Lower lobe of right lung (tissue), 2 donors: ENCODE measurements at regions not wholly inside any gene's neighbourhood (a gene's known extent, or its start where the extent isn't known, plus 50 kb on each side); places are given as distances from the start of the nearest gene placed in this dataset.

Source experiments
- ATAC-seq, 2 donors: fragments of 200-7000 bp; cut with Tn5 transposase; one replicate each; pipeline ENCODE4 v1.9.1; 2020 to 2022; ENCODE audit warnings: mild to moderate bottlenecking in 2 of 2, moderate library complexity in 2 of 2
- DNase-seq: peaks from one replicate; pipeline ENCODE4 v3.0.0-alpha.2; 2020
- H3K27ac ChIP-seq: fragments of 200-600 bp; one replicate; pipeline ENCODE4 v1.8.0; 2022
- H3K27me3 ChIP-seq: fragments of 200-600 bp; one replicate; pipeline ENCODE4 v1.8.0; 2022; ENCODE audit warnings: low read depth
- H3K36me3 ChIP-seq: fragments of 200-600 bp; one replicate; pipeline ENCODE4 v1.8.0; 2022; ENCODE audit warnings: mild to moderate bottlenecking
- H3K4me1 ChIP-seq: fragments of 200-600 bp; one replicate; pipeline ENCODE4 v1.8.0; 2022
- H3K4me3 ChIP-seq: fragments of 200-600 bp; one replicate; pipeline ENCODE4 v1.8.0; 2022; ENCODE audit warnings: mild to moderate bottlenecking
- H3K9me3 ChIP-seq: fragments of 200-600 bp; one replicate; pipeline ENCODE4 v1.8.0; 2022
- CTCF ChIP-seq: fragments of 200-600 bp; IDR thresholded peaks from one replicate; pipeline ENCODE4 v1.8.0; 2022; ENCODE audit warnings: antibody characterized with exemption, mild to moderate bottlenecking
- intact Hi-C: fragments of 100-400 bp; cut with DNase I; formaldehyde crosslinking; loops from one replicate; pipeline ENCODE4 v1.11.0; 2022
- donor health status: DM: no; HTN: yes; CAD: no; lungs with severe emphysema.

- Histone ChIP-seq H3K36me3 (no peaks in the 10 kb centered on the region), H3K27ac (no peak overlapping the region), H3K9me3 (no peaks in the 10 kb centered on the region), H3K4me1 (no peaks in the 10 kb centered on the region), H3K27me3 (no peaks in the 10 kb centered on the region), H3K4me3 (no peak overlapping the region)
- no peak for ATAC-seq
- intact Hi-C loops = no loop called here
- no peak for DNase-seq
- TF ChIP-seq CTCF = no peak
Measured at GRCh38 chr2:133855526-133855925, 287.3 kb upstream of the NCKAP5 start.

DNA sequence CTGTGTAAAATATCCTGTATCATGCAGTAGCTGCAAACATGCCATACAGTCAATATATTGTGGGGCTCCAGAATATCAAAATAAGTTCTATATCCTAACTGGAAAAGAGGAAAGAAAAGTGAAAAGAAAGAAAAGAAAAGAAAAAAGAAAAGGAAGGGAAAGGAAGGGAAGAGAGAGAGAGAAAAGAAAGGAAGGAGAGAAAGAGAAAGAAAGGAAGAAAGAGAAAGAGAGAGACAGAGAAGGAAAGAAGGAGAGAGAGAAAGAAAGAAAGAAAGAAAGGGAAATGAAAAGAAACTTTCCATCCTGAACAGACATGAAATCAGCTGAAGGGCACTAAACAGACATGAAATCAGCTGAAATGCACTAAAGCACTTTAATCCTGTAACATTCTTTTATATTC is 288.4 kb upstream of the NCKAP5 start:
- H3K27ac ChIP-seq = no peak overlapping the region
- no peak for ATAC-seq
- intact Hi-C loops = no loop called here

DNA sequence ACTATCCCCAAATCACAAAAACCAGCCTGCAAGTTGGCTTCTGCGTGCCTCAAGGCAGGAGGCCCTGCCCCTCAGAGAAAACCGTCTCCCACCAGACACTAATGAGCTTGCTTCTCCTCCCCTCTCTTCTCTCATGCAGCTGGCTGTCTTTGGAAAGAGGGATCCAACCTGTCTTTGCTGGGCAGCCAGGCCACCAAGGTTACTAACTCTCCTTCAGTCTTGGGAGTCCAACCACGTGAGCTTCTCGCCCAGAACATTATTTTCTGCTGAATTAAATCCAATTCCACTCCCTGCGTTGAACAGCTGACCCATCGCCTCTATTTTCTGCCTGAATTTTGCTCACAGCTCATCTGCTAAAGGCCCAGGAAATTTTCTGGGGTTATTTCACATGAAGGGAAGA is 291.3 kb upstream of the NCKAP5 start:
- Histone ChIP-seq H3K27ac (no peak overlapping the region), H3K9me3 (no peaks in the 10 kb centered on the region), H3K36me3 (no peaks in the 10 kb centered on the region), H3K4me3 (no peak overlapping the region), H3K4me1 (no peaks in the 10 kb centered on the region), H3K27me3 (peaks cover 5% of the 10 kb centered on the region)
- no peak for TF ChIP-seq CTCF
- intact Hi-C loops = no loop called here
- ATAC-seq (no peak), DNase-seq (no peak)

More for the DNA sequence above, 288.4 kb upstream of the NCKAP5 start:
- Histone ChIP-seq H3K27me3 (no peaks in the 10 kb centered on the region), H3K9me3 (no peaks in the 10 kb centered on the region), H3K36me3 (no peaks in the 10 kb centered on the region), H3K4me1 (no peaks in the 10 kb centered on the region), H3K4me3 (no peak overlapping the region)
- DNase-seq = no peak
- TF ChIP-seq CTCF = no peak

GRCh38 chr2:133862400-133862977 is 294.2 kb upstream of the NCKAP5 start:
- H3K4me1 ChIP-seq = no peaks in the 10 kb centered on the region
- no peak overlapping the region for H3K27ac ChIP-seq
- H3K4me3 ChIP-seq = no peak overlapping the region
- no peak for DNase-seq
- ATAC-seq = peak in 1 of 2 donors; percentile 20
- H3K36me3 ChIP-seq = no peaks in the 10 kb centered on the region
- TF ChIP-seq CTCF = no peak
- intact Hi-C loops = no loop called here
- peaks cover 5% of the 10 kb centered on the region for H3K27me3 ChIP-seq
- no peaks in the 10 kb centered on the region for H3K9me3 ChIP-seq

GRCh38 chr2:133863106-133863800 is 295.0 kb upstream of the NCKAP5 start:
- DNase-seq (no peak), ATAC-seq (no peak)
- Histone ChIP-seq H3K4me1 (no peaks in the 10 kb centered on the region), H3K36me3 (no peaks in the 10 kb centered on the region), H3K4me3 (no peak overlapping the region), H3K27me3 (peaks cover 5% of the 10 kb centered on the region), H3K9me3 (no peaks in the 10 kb centered on the region), H3K27ac (no peak overlapping the region)
- intact Hi-C loops = no loop called here
- TF ChIP-seq CTCF = no peak
